Fibroblast of lung (primary cell): ENCODE measurements at regions not wholly inside any gene's neighbourhood (a gene's known extent, or its start where the extent isn't known, plus 50 kb on each side); places are given as distances from the start of the nearest gene placed in this dataset.

ENCODE experiments used
- CTCF ChIP-seq, 2 donors: IDR thresholded peaks in 1 of 2; conservative IDR thresholded peaks in 1 of 2; 1 replicate in 1 of 2; 2 replicates in 1 of 2; pipeline ENCODE4 v1.5.1; 2011 to 2012; ENCODE audit warnings: low read length in 2 of 2, control low read depth in 1 of 2, inconsistent platforms in 1 of 2, low read depth in 1 of 2, mild to moderate bottlenecking in 1 of 2
- EZH2 ChIP-seq: IDR thresholded peaks from 2 replicates; pipeline ENCODE4 v1.5.1; 2012; ENCODE audit warnings: low read length, control low read depth, mild to moderate bottlenecking; ENCODE audit errors: missing control alignments

GRCh38 chr10:94174838-94175237, 181.1 kb downstream of the PLCE1 start:
- TF ChIP-seq CTCF (conservative IDR thresholded peaks at IDR 0.05 in 1 of 2, IDR thresholded peaks at IDR 0.05 in 1 of 2; ENCODE audit: low read depth in 1 of 2, low read length in 2 of 2) = no peak
- TF ChIP-seq EZH2 = no peak
